NOMO-1 treated with DMSO at 0.1 percent for 48 hours (cell line): ENCODE measurements at regions not wholly inside any gene's neighbourhood (a gene's known extent, or its start where the extent isn't known, plus 50 kb on each side); places are given as distances from the start of the nearest gene placed in this dataset.
"Not testable (repeated sequence)": the region's sequence is repeated elsewhere in the genome, so short reads cannot be mapped to it uniquely, and the experiment has no call there.

Experiments
- DNase-seq: peaks from one replicate; lab custom pipeline; 2025; ENCODE audit not compliant: unreplicated experiment; lab: John Stamatoyannopoulos, UW

GRCh38 chr12:65728455-65728847 is 95.8 kb upstream of the HMGA2 start:
- DNase-seq, result no peak

GRCh38 chr12:65728848-65729793 is 95.2 kb upstream of the HMGA2 start:
- no peak for DNase-seq

- no peak for DNase-seq
These were observed 92.5 kb upstream of the HMGA2 start for GRCh38 chr12:65731771-65732170.

GRCh38 chr12:65733643-65734042 is 90.6 kb upstream of the HMGA2 start:
- not testable (repeated sequence) for DNase-seq

GRCh38 chr12:65734226-65734625 is 90.1 kb upstream of the HMGA2 start:
- DNase-seq, result no peak

GRCh38 chr12:65739606-65740005 is 84.7 kb upstream of the HMGA2 start:
- DNase-seq, result no peak

GRCh38 chr12:65740506-65740872 is 83.8 kb upstream of the HMGA2 start:
- no peak for DNase-seq

GRCh38 chr12:65740873-65741600 is 83.2 kb upstream of the HMGA2 start:
- DNase-seq, result peak; percentile 46

GRCh38 chr12:65741656-65742017 is 82.6 kb upstream of the HMGA2 start:
- DNase-seq, result peak; percentile 22

GRCh38 chr12:65742018-65743010 is 82.0 kb upstream of the HMGA2 start:
- no peak for DNase-seq

GRCh38 chr12:65744236-65744840 is 79.9 kb upstream of the HMGA2 start:
- DNase-seq, result not testable (repeated sequence)

GRCh38 chr12:65747338-65747737 is 76.9 kb upstream of the HMGA2 start:
- DNase-seq, result no peak

- DNase-seq, result no peak
These were observed 76.0 kb upstream of the HMGA2 start for GRCh38 chr12:65748332-65748731.

- no peak for DNase-seq
These were observed 70.0 kb upstream of the HMGA2 start for GRCh38 chr12:65754290-65754689.

- DNase-seq, result no peak
These were observed 69.3 kb upstream of the HMGA2 start for GRCh38 chr12:65754744-65755595.

GRCh38 chr12:65755596-65755978 is 68.7 kb upstream of the HMGA2 start:
- DNase-seq, result no peak

- no peak for DNase-seq
These were observed 68.0 kb upstream of the HMGA2 start for GRCh38 chr12:65756267-65756666.

- DNase-seq, result no peak
These were observed 67.2 kb upstream of the HMGA2 start for GRCh38 chr12:65756956-65757511.

GRCh38 chr12:65758401-65758800 is 65.9 kb upstream of the HMGA2 start:
- no peak for DNase-seq
